Breast epithelium (tissue), 4 donors: ENCODE measurements at regions not wholly inside any gene's neighbourhood (a gene's known extent, or its start where the extent isn't known, plus 50 kb on each side); places are given as distances from the start of the nearest gene placed in this dataset.

Source experiments
- DNase-seq, 2 donors: peaks; one replicate each; pipeline ENCODE4 v3.0.0-alpha.2; 2019; ENCODE audit warnings: low spot score in 2 of 2
- H3K27ac ChIP-seq, 2 donors: fragments of 200-600 bp; sonication (generic) in 1 of 2; one replicate each; pipeline ENCODE4 v1.5.1; 2016 to 2019; ENCODE audit warnings: mild to moderate bottlenecking in 1 of 2
- H3K27me3 ChIP-seq, 2 donors: fragments of 200-600 bp; sonication (generic) in 1 of 2; one replicate each; pipeline versions ENCODE4 v1.5.1 to v1.6.0; 2017 to 2019; ENCODE audit warnings: control low read depth in 1 of 2, mild to moderate bottlenecking in 1 of 2
- H3K36me3 ChIP-seq: fragments of 200-600 bp; one replicate; pipeline ENCODE4 v1.5.1; 2019
- H3K4me1 ChIP-seq, 2 donors: fragments of 200-600 bp; sonication (generic); one replicate each; pipeline ENCODE4 v1.5.1; 2016 to 2019; ENCODE audit warnings: control low read depth in 1 of 2
- H3K4me3 ChIP-seq, 3 donors: fragments of 200-600 bp; sonication (generic); 1 replicate in 2 of 3; 2 replicates in 1 of 3; pipeline ENCODE4 v1.5.1; 2016 to 2019; ENCODE audit warnings: mild to moderate bottlenecking in 3 of 3, moderate library complexity in 2 of 3
- H3K9me3 ChIP-seq, 2 donors: fragments of 200-600 bp; sonication (generic) in 1 of 2; one replicate each; pipeline ENCODE4 v1.5.1; 2016 to 2019; ENCODE audit warnings: control low read depth in 1 of 2
- POLR2A ChIP-seq: fragments of 450-650 bp; IDR thresholded peaks from one replicate; pipeline ENCODE4 v1.6.1; 2016; ENCODE audit warnings: antibody characterized with exemption, mild to moderate bottlenecking, moderate library complexity
- POLR2AphosphoS5 ChIP-seq, 3 donors: sonication (generic); formaldehyde crosslinking; IDR thresholded peaks; one replicate each; pipeline ENCODE4 v1.6.1; 2017; ENCODE audit warnings: antibody characterized with exemption in 3 of 3
- intact Hi-C: fragments of 100-400 bp; cut with DNase I; formaldehyde crosslinking; loops from one replicate; pipeline ENCODE4 v1.15.1; 2023; ENCODE audit warnings: low total_unique reads
- TF ChIP-seq, protein P1 (sequence below), 3 donors: fragments of 450-650 bp; IDR thresholded peaks; one replicate each; pipeline ENCODE4 v1.5.1; 2016 to 2017; ENCODE audit warnings: antibody characterized with exemption in 3 of 3, mild to moderate bottlenecking in 3 of 3, moderate library complexity in 3 of 3

DNA sequence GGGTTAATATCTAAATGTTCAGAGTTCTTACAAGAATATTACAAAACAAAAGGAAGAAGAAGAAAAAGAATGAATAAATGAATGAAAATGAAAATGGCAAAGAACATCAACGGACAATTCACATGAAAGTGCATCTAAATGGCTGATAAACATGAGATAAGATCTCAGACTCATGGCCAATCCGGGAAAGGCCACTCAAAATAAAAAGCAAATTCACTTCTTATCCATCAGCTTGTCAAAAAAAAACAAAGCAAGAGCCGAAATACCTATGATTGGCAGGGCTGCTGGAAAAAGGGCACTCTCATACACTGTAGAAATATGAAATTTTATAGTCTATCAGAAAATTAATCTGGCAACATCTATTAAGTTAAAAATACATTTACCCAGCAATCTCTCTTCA, 103.6 kb upstream of the EDEM3 start:
- H3K36me3 ChIP-seq = no peaks in the 10 kb centered on the region
- H3K27me3 ChIP-seq = no peaks in the 10 kb centered on the region
- no peaks in the 10 kb centered on the region for H3K9me3 ChIP-seq
- H3K27ac ChIP-seq = no peak overlapping the region
- no peak for DNase-seq
- no peak overlapping the region for H3K4me3 ChIP-seq
- TF ChIP-seq POLR2A (no peak), POLR2AphosphoS5 (IDR thresholded peaks at IDR 0.05) (no peak)
- TF ChIP-seq, protein P1, sequence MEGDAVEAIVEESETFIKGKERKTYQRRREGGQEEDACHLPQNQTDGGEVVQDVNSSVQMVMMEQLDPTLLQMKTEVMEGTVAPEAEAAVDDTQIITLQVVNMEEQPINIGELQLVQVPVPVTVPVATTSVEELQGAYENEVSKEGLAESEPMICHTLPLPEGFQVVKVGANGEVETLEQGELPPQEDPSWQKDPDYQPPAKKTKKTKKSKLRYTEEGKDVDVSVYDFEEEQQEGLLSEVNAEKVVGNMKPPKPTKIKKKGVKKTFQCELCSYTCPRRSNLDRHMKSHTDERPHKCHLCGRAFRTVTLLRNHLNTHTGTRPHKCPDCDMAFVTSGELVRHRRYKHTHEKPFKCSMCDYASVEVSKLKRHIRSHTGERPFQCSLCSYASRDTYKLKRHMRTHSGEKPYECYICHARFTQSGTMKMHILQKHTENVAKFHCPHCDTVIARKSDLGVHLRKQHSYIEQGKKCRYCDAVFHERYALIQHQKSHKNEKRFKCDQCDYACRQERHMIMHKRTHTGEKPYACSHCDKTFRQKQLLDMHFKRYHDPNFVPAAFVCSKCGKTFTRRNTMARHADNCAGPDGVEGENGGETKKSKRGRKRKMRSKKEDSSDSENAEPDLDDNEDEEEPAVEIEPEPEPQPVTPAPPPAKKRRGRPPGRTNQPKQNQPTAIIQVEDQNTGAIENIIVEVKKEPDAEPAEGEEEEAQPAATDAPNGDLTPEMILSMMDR (IDR thresholded peaks at IDR 0.05) = no peak
- H3K4me1 ChIP-seq = no peaks in the 10 kb centered on the region
- intact Hi-C loops = no loop called here

DNA sequence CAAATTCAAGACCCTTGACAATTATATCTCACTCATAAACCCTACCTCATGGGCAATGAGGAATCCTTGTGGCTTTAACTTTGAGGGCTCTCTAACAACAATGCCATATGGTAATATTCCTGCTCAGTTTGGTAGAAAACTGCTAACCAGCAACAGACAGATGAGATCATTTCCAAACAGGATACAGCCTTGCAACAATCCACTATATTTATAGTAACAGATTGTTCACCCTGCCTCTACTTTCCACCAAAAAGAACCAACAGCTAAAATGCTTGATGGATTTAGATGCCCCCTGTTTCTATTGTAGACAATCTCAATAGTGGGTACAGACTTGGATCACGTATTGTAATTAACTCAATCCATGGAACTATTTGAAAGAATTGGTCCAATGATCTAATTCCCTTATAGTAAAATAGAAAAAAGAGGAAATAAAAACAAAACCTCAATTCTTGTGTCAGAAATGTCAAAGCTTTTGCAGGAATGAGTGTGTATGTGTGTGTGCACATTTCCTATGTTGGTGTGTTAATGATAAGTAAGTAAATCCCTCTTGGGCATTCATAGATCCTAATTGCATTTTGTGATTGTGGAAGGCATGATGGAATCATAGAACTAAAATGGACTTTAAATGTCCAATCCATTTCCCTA, 100.0 kb upstream of the EDEM3 start:
- TF ChIP-seq POLR2A (no peak), POLR2AphosphoS5 (IDR thresholded peaks at IDR 0.05) (no peak)
- TF ChIP-seq, protein P1 (IDR thresholded peaks at IDR 0.05) = no peak
- H3K27me3 ChIP-seq = no peaks in the 10 kb centered on the region
- no peaks in the 10 kb centered on the region for H3K36me3 ChIP-seq
- no peak overlapping the region for H3K27ac ChIP-seq
- intact Hi-C loops = no loop called here
- no peaks in the 10 kb centered on the region for H3K9me3 ChIP-seq
- H3K4me1 ChIP-seq = no peaks in the 10 kb centered on the region
- no peak overlapping the region for H3K4me3 ChIP-seq
- no peak for DNase-seq

DNA sequence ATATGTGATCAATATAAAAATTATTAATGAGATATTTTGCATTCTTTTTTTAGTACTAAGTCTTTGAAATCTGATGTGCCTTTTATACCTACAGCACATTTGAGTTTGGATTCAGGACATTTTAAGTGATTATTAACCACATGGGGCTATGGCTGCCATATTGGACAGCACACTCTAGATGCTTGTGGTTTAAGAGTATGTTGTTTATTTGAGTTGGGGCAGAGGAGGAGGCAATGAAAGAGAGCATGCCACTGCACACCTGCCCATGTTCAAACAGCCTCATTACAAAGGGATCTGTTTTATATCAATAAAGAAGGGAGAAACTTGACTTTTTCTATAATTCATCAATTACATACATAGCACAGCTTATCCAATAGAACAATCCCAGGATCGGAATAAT, 99.4 kb upstream of the EDEM3 start:
- H3K4me3 ChIP-seq = no peak overlapping the region
- no peaks in the 10 kb centered on the region for H3K27me3 ChIP-seq
- intact Hi-C loops = no loop called here
- no peak for DNase-seq
- TF ChIP-seq POLR2A = no peak
- TF ChIP-seq, protein P1 (IDR thresholded peaks at IDR 0.05) = no peak
- no peak for TF ChIP-seq POLR2AphosphoS5 (IDR thresholded peaks at IDR 0.05)
- H3K4me1 ChIP-seq = no peaks in the 10 kb centered on the region
- H3K27ac ChIP-seq = no peak overlapping the region
- no peaks in the 10 kb centered on the region for H3K36me3 ChIP-seq
- H3K9me3 ChIP-seq = no peaks in the 10 kb centered on the region

DNA sequence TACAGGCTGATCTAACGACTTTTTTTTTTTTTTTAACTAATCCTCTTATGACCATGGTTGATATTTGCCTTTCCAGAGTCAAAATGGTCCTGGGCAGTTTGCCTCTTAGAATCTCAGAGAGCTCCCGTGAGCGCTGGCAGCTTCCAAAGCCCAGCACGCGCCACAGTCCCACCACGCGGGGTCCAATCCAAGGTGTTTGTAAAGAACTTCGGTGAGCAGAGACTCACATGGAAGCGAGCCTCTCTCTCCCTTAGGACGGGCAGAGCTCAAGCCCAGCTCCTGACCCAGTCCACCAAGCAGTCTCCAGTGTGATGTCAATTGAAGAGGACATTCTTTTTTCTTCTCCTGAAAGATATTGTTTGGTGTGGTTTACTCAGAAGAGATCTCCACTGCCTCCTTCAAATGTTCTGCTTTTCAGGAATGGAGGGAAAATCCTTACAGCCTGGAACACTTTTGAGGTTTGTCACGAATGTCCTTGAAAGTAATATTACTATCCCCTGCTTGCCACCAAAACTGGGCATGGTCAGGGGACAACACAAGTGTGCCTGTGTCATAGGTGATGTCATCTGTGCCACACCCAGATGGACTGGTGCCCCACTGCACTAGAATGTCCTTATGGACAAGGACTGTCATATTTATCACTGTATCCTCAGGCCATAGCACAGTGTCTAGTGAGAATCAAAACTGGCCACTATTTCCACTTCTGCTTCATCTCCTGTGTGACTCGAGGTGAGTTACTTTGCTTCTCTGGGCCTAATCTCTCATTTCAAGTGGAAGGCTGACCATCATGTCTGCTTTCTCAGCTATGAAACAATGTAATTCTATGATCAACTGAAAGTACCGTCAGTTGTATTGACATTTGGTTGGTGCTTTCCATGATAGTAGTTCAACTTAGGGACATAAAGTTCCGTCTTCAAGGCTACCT, 97.4 kb upstream of the EDEM3 start:
- Histone ChIP-seq H3K4me1 (no peaks in the 10 kb centered on the region), H3K9me3 (no peaks in the 10 kb centered on the region), H3K36me3 (no peaks in the 10 kb centered on the region), H3K27ac (no peak overlapping the region), H3K27me3 (no peaks in the 10 kb centered on the region), H3K4me3 (no peak overlapping the region)
- TF ChIP-seq, protein P1 (IDR thresholded peaks at IDR 0.05) = no peak
- no peak for TF ChIP-seq POLR2A
- intact Hi-C loops = no loop called here
- DNase-seq = no peak
